ENCODE measurements at regions not wholly inside any gene's neighbourhood (a gene's known extent, or its start where the extent isn't known, plus 50 kb on each side); places are given as distances from the start of the nearest gene placed in this dataset.

- TF ChIP-seq ZNF518A (tag by site-specific recombination; conservative IDR thresholded peaks at IDR 0.05; ENCODE audit: low read depth) (no peak), ZBTB8A (tag by site-specific recombination; IDR thresholded peaks at IDR 0.05) (no peak), PRDM1 (tag by site-specific recombination; IDR thresholded peaks at IDR 0.05) (no peak), ZNF248 (tag by site-specific recombination; IDR thresholded peaks at IDR 0.05) (no peak), ZNF280D (tag by site-specific recombination; IDR thresholded peaks at IDR 0.05) (no peak), ZNF626 (tag by site-specific recombination; IDR thresholded peaks at IDR 0.05) (no peak), IKZF3 (tag by site-specific recombination; IDR thresholded peaks at IDR 0.05) (no peak), ZBTB11 (tag by site-specific recombination; conservative IDR thresholded peaks at IDR 0.05; ENCODE audit: low read depth) (no peak), ZNF138 (tag by site-specific recombination; IDR thresholded peaks at IDR 0.05; ENCODE audit: borderline replicate concordance) (no peak)
Measured at GRCh38 chr19:28642787-28643683, 569.9 kb downstream of the UQCRFS1 start (continued).

DNA sequence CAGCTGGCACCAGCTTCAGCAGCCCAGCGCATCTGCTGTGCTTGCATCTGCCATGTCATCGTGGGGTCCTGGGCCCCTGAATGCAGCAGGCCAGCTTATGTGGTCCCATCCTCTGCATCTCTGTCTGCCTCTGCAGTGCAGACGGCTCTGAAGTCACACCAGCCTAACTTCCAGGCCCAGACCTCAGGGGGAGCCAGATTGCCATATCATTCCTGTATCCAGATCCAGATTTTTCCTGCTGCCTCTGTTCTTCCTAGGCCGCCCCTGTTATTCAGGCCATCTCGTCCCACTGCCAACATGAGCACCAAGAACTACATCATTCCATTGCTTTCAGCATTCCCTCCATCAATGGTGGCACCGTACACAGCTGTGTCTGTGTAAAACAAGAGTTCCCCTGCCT is 571.6 kb downstream of the UQCRFS1 start:
- TF ChIP-seq ZFP3 (tag by site-specific recombination; IDR thresholded peaks at IDR 0.05; ENCODE audit: low read depth) (no peak), ZNF169 (tag by site-specific recombination; IDR thresholded peaks at IDR 0.05) (no peak), ZNF174 (tag by site-specific recombination; IDR thresholded peaks at IDR 0.05) (no peak), ZNF324 (tag by site-specific recombination; IDR thresholded peaks at IDR 0.05) (no peak)
- H3K9me3 ChIP-seq (ENCODE audit: control insufficient read depth, insufficient read depth, low read depth, low read length): no peaks in the 10 kb centered on the region
- no peak overlapping the region for H3K4me3 ChIP-seq (ENCODE audit: low read depth, low read length)
- no peaks in the 10 kb centered on the region for H3K4me1 ChIP-seq (ENCODE audit: control insufficient read depth, insufficient read depth, low read length)
- H3K27ac ChIP-seq (ENCODE audit: extremely low read depth, low read depth, low read length): no peak overlapping the region
- POLR2A ChIA-PET: no interaction called here
- peaks cover 0 to 31% of the 10 kb centered on the region in 2 experiments; a peak in 2 of 3 replicates for H3K36me3 ChIP-seq (ENCODE audit: control insufficient read depth in 2 of 2, insufficient read depth in 1 of 2, low read length in 2 of 2)
- CTCF ChIA-PET: interaction anchor here (0.7 to 7.7 kb wide), 9 partner anchors 8 to 675 kb away, joined by 3 to 96 read pairs (median 5); no protein-coding TSS in a partner anchor
